Naive thymus-derived CD4-positive, alpha-beta T cell (primary cell): ENCODE measurements at regions not wholly inside any gene's neighbourhood (a gene's known extent, or its start where the extent isn't known, plus 50 kb on each side); places are given as distances from the start of the nearest gene placed in this dataset.

ENCODE experiments used
- ATAC-seq: fragments of 150-1000 bp; cut with Tn5 transposase; 2 replicates; pipeline ENCODE4 v1.10.0; 2021; ENCODE audit warnings: mild to moderate bottlenecking, moderate library complexity
- CTCF ChIA-PET: fragments of 350-600 bp; sonication (Branson Sonifier 250); formaldehyde crosslinking; loops from one replicate; lab custom pipeline; 2021; ENCODE audit warnings: antibody characterized with exemption; lab: Charles Lee
- POLR2A ChIA-PET: fragments of 350-600 bp; sonication (Branson Sonifier 250); formaldehyde crosslinking; loops from one replicate; lab custom pipeline; 2021; ENCODE audit warnings: antibody characterized with exemption, inconsistent platforms; lab: Charles Lee
- DNase-seq, 9 donors: peaks; one replicate each; pipeline versions ENCODE4 v3.0.0 to v3.0.0-alpha.2; 2020 to 2022; ENCODE audit warnings: mixed read lengths in 1 of 9
- H3K27ac ChIP-seq: one replicate; pipeline ENCODE4 v1.7.0; 2013; ENCODE audit warnings: mild to moderate bottlenecking, low read depth, low read length, moderate library complexity
- H3K27me3 ChIP-seq, 2 donors: one replicate each; pipeline ENCODE4 v1.7.0; 2013; ENCODE audit warnings: low read length in 2 of 2, mild to moderate bottlenecking in 2 of 2, moderate library complexity in 2 of 2; ENCODE audit not compliant: control insufficient read depth in 2 of 2, insufficient read depth in 2 of 2
- H3K36me3 ChIP-seq, 3 experiments: 1 replicate in 2 of 3; 2 replicates in 1 of 3; pipeline ENCODE4 v1.7.0; 2013; ENCODE audit warnings: low read length in 3 of 3, mild to moderate bottlenecking in 3 of 3, moderate library complexity in 1 of 3; ENCODE audit not compliant: insufficient read depth in 3 of 3, control insufficient read depth in 2 of 3
- H3K4me1 ChIP-seq, 2 donors: one replicate each; pipeline ENCODE4 v1.7.0; 2013; ENCODE audit warnings: low read length in 2 of 2, mild to moderate bottlenecking in 2 of 2, moderate library complexity in 1 of 2; ENCODE audit not compliant: control insufficient read depth in 2 of 2, insufficient read depth in 2 of 2
- H3K4me3 ChIP-seq: 2 replicates; pipeline ENCODE4 v1.7.0; 2013; ENCODE audit warnings: mild to moderate bottlenecking, low read length
- H3K9me3 ChIP-seq, 3 experiments: 1 replicate in 2 of 3; 2 replicates in 1 of 3; pipeline ENCODE4 v1.7.0; 2013; ENCODE audit warnings: low read length in 3 of 3; ENCODE audit not compliant: control insufficient read depth in 2 of 3
- H3K27ac Mint-ChIP-seq, 9 donors: one replicate each; pipeline ENCODE4 v1.8.0; 2020 to 2022; ENCODE audit warnings: mixed read lengths in 9 of 9, mild to moderate bottlenecking in 8 of 9, moderate library complexity in 5 of 9, inconsistent platforms in 2 of 9
- H3K27me3 Mint-ChIP-seq, 5 donors: one replicate each; pipeline ENCODE4 v1.8.0; 2021 to 2022; ENCODE audit warnings: mixed read lengths in 5 of 5, mild to moderate bottlenecking in 1 of 5
- H3K36me3 Mint-ChIP-seq, 5 donors: one replicate each; pipeline ENCODE4 v1.8.0; 2020 to 2022; ENCODE audit warnings: mixed read lengths in 5 of 5, mild to moderate bottlenecking in 3 of 5, inconsistent platforms in 1 of 5
- H3K4me1 Mint-ChIP-seq, 7 donors: one replicate each; pipeline ENCODE4 v1.8.0; 2020 to 2022; ENCODE audit warnings: mixed read lengths in 7 of 7, mild to moderate bottlenecking in 3 of 7, inconsistent platforms in 1 of 7
- H3K4me3 Mint-ChIP-seq, 10 donors: one replicate each; pipeline ENCODE4 v1.8.0; 2020 to 2022; ENCODE audit warnings: mild to moderate bottlenecking in 10 of 10, mixed read lengths in 10 of 10, moderate library complexity in 6 of 10, inconsistent platforms in 2 of 10
- H3K9me3 Mint-ChIP-seq, 11 donors: one replicate each; pipeline ENCODE4 v1.8.0; 2020 to 2022; ENCODE audit warnings: mixed read lengths in 11 of 11, mild to moderate bottlenecking in 4 of 11, inconsistent platforms in 1 of 11, moderate library complexity in 1 of 11
- intact Hi-C, 2 donors: fragments of 100-400 bp; cut with micrococcal nuclease; formaldehyde crosslinking; loops; one replicate each; pipeline ENCODE4 v1.15.1; 2023

GRCh38 chr15:77692614-77693013, 59.9 kb upstream of the LINGO1 start:
- Mint-ChIP-seq H3K36me3 (no peaks in the 10 kb centered on the region), H3K4me1 (peaks cover 0 to 6% (median 0%) of the 10 kb centered on the region in 7 donors), H3K9me3 (peaks cover 0 to 11% (median 0%) of the 10 kb centered on the region in 11 donors), H3K27ac (no peak overlapping the region), H3K4me3 (no peak overlapping the region), H3K27me3 (peaks cover 10 to 52% (median 44%) of the 10 kb centered on the region in 5 donors)
- Histone ChIP-seq H3K27me3 (no peaks in the 10 kb centered on the region), H3K4me3 (no peak overlapping the region), H3K36me3 (no peaks in the 10 kb centered on the region), H3K9me3 (no peaks in the 10 kb centered on the region), H3K27ac (no peak overlapping the region), H3K4me1 (no peaks in the 10 kb centered on the region)
- CTCF ChIA-PET: no interaction called here
- POLR2A ChIA-PET: no interaction called here
- intact Hi-C loops: no loop called here
- DNase-seq (no peak), ATAC-seq (no peak)

GRCh38 chr15:77691607-77692006, 58.9 kb upstream of the LINGO1 start:
- H3K36me3 ChIP-seq: no peaks in the 10 kb centered on the region
- Mint-ChIP-seq H3K4me1 (peaks cover 0 to 6% (median 0%) of the 10 kb centered on the region in 7 donors), H3K9me3 (peaks cover 0 to 11% (median 0%) of the 10 kb centered on the region in 11 donors), H3K4me3 (no peak overlapping the region), H3K27ac (no peak overlapping the region), H3K36me3 (no peaks in the 10 kb centered on the region), H3K27me3 (peaks cover 10 to 56% (median 43%) of the 10 kb centered on the region in 5 donors)
- H3K9me3 ChIP-seq: no peaks in the 10 kb centered on the region
- no peaks in the 10 kb centered on the region for H3K4me1 ChIP-seq
- ATAC-seq (no peak), DNase-seq (no peak)
- no peak overlapping the region for H3K27ac ChIP-seq
- ChIA-PET POLR2A (no interaction called here), CTCF (no interaction called here)
- intact Hi-C loops: no loop called here
- H3K4me3 ChIP-seq: no peak overlapping the region
- no peaks in the 10 kb centered on the region for H3K27me3 ChIP-seq

- ChIA-PET CTCF (no interaction called here), POLR2A (no interaction called here)
- Mint-ChIP-seq H3K4me3 (no peak overlapping the region), H3K4me1 (peaks cover 0 to 6% (median 0%) of the 10 kb centered on the region in 7 donors), H3K36me3 (no peaks in the 10 kb centered on the region), H3K27ac (no peak overlapping the region), H3K9me3 (peaks cover 0 to 11% (median 0%) of the 10 kb centered on the region in 11 donors), H3K27me3 (peaks cover 10 to 56% (median 45%) of the 10 kb centered on the region in 5 donors)
- no peaks in the 10 kb centered on the region for H3K9me3 ChIP-seq
- intact Hi-C loops: no loop called here
- H3K27me3 ChIP-seq: no peaks in the 10 kb centered on the region
- ATAC-seq: no peak
- no peaks in the 10 kb centered on the region for H3K4me1 ChIP-seq
- DNase-seq: no peak
- H3K36me3 ChIP-seq: no peaks in the 10 kb centered on the region
- H3K27ac ChIP-seq: no peak overlapping the region
- no peak overlapping the region for H3K4me3 ChIP-seq
Observed at GRCh38 chr15:77689821-77690220, 57.1 kb upstream of the LINGO1 start.

- H3K9me3 Mint-ChIP-seq: peaks cover 0 to 11% (median 0%) of the 10 kb centered on the region in 11 donors
- intact Hi-C loops: no loop called here
- no peak for DNase-seq
- H3K4me1 ChIP-seq: no peaks in the 10 kb centered on the region
- no peaks in the 10 kb centered on the region for H3K27me3 ChIP-seq
- no peak for ATAC-seq
- no peaks in the 10 kb centered on the region for H3K9me3 ChIP-seq
- no peaks in the 10 kb centered on the region for H3K36me3 ChIP-seq
- POLR2A ChIA-PET: no interaction called here
- no peaks in the 10 kb centered on the region for H3K36me3 Mint-ChIP-seq
- H3K27ac Mint-ChIP-seq: no peak overlapping the region
- H3K4me3 ChIP-seq: no peak overlapping the region
- peaks cover 0 to 6% (median 0%) of the 10 kb centered on the region in 7 donors for H3K4me1 Mint-ChIP-seq
- CTCF ChIA-PET: no interaction called here
- H3K4me3 Mint-ChIP-seq: no peak overlapping the region
- H3K27ac ChIP-seq: no peak overlapping the region
- H3K27me3 Mint-ChIP-seq: peaks cover 10 to 45% (median 38%) of the 10 kb centered on the region in 5 donors
Observed at GRCh38 chr15:77688693-77689092, 56.0 kb upstream of the LINGO1 start.

- no peak overlapping the region for H3K4me3 Mint-ChIP-seq
- CTCF ChIA-PET: no interaction called here
- Histone ChIP-seq H3K9me3 (no peaks in the 10 kb centered on the region), H3K4me3 (no peak overlapping the region), H3K4me1 (no peaks in the 10 kb centered on the region), H3K36me3 (no peaks in the 10 kb centered on the region), H3K27ac (no peak overlapping the region), H3K27me3 (no peaks in the 10 kb centered on the region)
- POLR2A ChIA-PET: no interaction called here
- ATAC-seq (no peak), DNase-seq (no peak)
- peaks cover 0 to 9% (median 0%) of the 10 kb centered on the region in 11 donors for H3K9me3 Mint-ChIP-seq
- peaks cover 0 to 6% (median 0%) of the 10 kb centered on the region in 7 donors for H3K4me1 Mint-ChIP-seq
- H3K27ac Mint-ChIP-seq: no peak overlapping the region
- no peaks in the 10 kb centered on the region for H3K36me3 Mint-ChIP-seq
- H3K27me3 Mint-ChIP-seq: peaks cover 7 to 41% (median 35%) of the 10 kb centered on the region in 5 donors
- intact Hi-C loops: no loop called here
Observed at GRCh38 chr15:77688266-77688665, 55.6 kb upstream of the LINGO1 start.

- no peak overlapping the region for H3K4me3 Mint-ChIP-seq
- Histone ChIP-seq H3K4me3 (no peak overlapping the region), H3K36me3 (no peaks in the 10 kb centered on the region), H3K27ac (no peak overlapping the region), H3K27me3 (no peaks in the 10 kb centered on the region), H3K9me3 (no peaks in the 10 kb centered on the region), H3K4me1 (no peaks in the 10 kb centered on the region)
- DNase-seq (no peak), ATAC-seq (no peak)
- H3K9me3 Mint-ChIP-seq: peaks cover 0 to 7% (median 0%) of the 10 kb centered on the region in 11 donors
- CTCF ChIA-PET: no interaction called here
- no peaks in the 10 kb centered on the region for H3K36me3 Mint-ChIP-seq
- intact Hi-C loops: no loop called here
- H3K27ac Mint-ChIP-seq: no peak overlapping the region
- peaks cover 16 to 32% (median 22%) of the 10 kb centered on the region in 5 donors for H3K27me3 Mint-ChIP-seq
- peaks cover 0 to 6% (median 0%) of the 10 kb centered on the region in 7 donors for H3K4me1 Mint-ChIP-seq
- POLR2A ChIA-PET: no interaction called here
Observed at GRCh38 chr15:77685082-77685815, 52.5 kb upstream of the LINGO1 start.
